OCI-LY7 (cell line): ENCODE measurements at regions not wholly inside any gene's neighbourhood (a gene's known extent, or its start where the extent isn't known, plus 50 kb on each side); places are given as distances from the start of the nearest gene placed in this dataset.

ENCODE experiments used
- BruUV-seq: library from RNA; stranded (reverse); fragments of 400-500 nt; replicated peaks from 2 replicates; lab custom pipeline; 2021; lab: Mats Ljungman, UMichigan
- CTCF ChIA-PET: fragments of 300-600 bp; sonication (Branson Sonifier 250); formaldehyde crosslinking; loops from one replicate; lab custom pipeline; 2022; ENCODE audit warnings: antibody characterized with exemption; ENCODE audit not compliant: unreplicated experiment; lab: Charles Lee
- POLR2A ChIA-PET: fragments of 300-600 bp; sonication (Branson Sonifier 250); formaldehyde crosslinking; loops from one replicate; lab custom pipeline; 2022; ENCODE audit warnings: antibody characterized with exemption; lab: Charles Lee
- DNase-seq: peaks from one replicate; pipeline ENCODE4 v3.0.0-alpha.2; 2015; ENCODE audit warnings: low spot score
- H2AFZ ChIP-seq: fragments of 200-600 bp; sonication (generic), shearing (Covaris generic); 2 replicates; pipeline ENCODE4 v1.6.1; 2014; ENCODE audit warnings: mild to moderate bottlenecking, antibody characterized with exemption, low read length, moderate library complexity
- H3K27ac ChIP-seq: fragments of 200-600 bp; sonication (generic); 2 replicates; pipeline ENCODE4 v1.5.1; 2014; ENCODE audit warnings: mixed run types, low read depth, mild to moderate bottlenecking, moderate library complexity, low read length, inconsistent platforms; ENCODE audit not compliant: poor library complexity, severe bottlenecking
- H3K36me3 ChIP-seq: fragments of 200-600 bp; sonication (generic); 2 replicates; pipeline ENCODE4 v1.6.1; 2014; ENCODE audit warnings: mild to moderate bottlenecking, antibody characterized with exemption, low read length, moderate library complexity, mixed read lengths; ENCODE audit not compliant: insufficient read depth
- H3K4me1 ChIP-seq: fragments of 200-600 bp; sonication (generic); 2 replicates; pipeline ENCODE4 v1.5.1; 2014; ENCODE audit warnings: mild to moderate bottlenecking, low read length; ENCODE audit not compliant: insufficient read depth, poor library complexity, severe bottlenecking
- H3K4me2 ChIP-seq: fragments of 200-600 bp; sonication (generic); 2 replicates; pipeline ENCODE4 v1.6.1; 2014; ENCODE audit warnings: mild to moderate bottlenecking, low read length
- H3K4me3 ChIP-seq: fragments of 200-600 bp; sonication (generic); 2 replicates; pipeline ENCODE4 v1.5.1; 2014; ENCODE audit warnings: mild to moderate bottlenecking, low read depth, low read length; ENCODE audit not compliant: poor library complexity, severe bottlenecking
- H3K79me2 ChIP-seq: fragments of 200-600 bp; sonication (generic); 2 replicates; pipeline ENCODE4 v1.6.1; 2016; ENCODE audit warnings: low read depth, mild to moderate bottlenecking, low read length, moderate library complexity, mixed read lengths; ENCODE audit not compliant: insufficient read depth
- H3K9me2 ChIP-seq: fragments of 200-600 bp; sonication (generic); 2 replicates; pipeline ENCODE4 v1.6.1; 2016; ENCODE audit warnings: mild to moderate bottlenecking, low read length, mixed read lengths; ENCODE audit not compliant: insufficient read depth
- H3K9me3 ChIP-seq: fragments of 200-600 bp; sonication (generic); 2 replicates; pipeline ENCODE4 v1.6.1; 2014; ENCODE audit warnings: mild to moderate bottlenecking, mixed run types, low read length, mixed read lengths
- H4K20me1 ChIP-seq: fragments of 200-600 bp; sonication (generic); 2 replicates; pipeline ENCODE4 v1.6.1; 2014; ENCODE audit warnings: mild to moderate bottlenecking, antibody characterized with exemption, low read length, moderate library complexity, mixed read lengths; ENCODE audit not compliant: insufficient read depth
- EZH2phosphoT487 ChIP-seq: fragments of 200-600 bp; sonication (generic); IDR thresholded peaks from 2 replicates; pipeline ENCODE4 v1.6.1; 2018; ENCODE audit warnings: low read depth, borderline replicate concordance, mild to moderate bottlenecking, mixed run types, antibody characterized with exemption, low read length, moderate library complexity, mixed read lengths
- intact Hi-C: fragments of 100-400 bp; cut with micrococcal nuclease; formaldehyde crosslinking; loops from one replicate; pipeline ENCODE4 v1.10.0; 2022; ENCODE audit not compliant: unreplicated experiment
- TF ChIP-seq, protein P1 (sequence below): fragments of 200-600 bp; sonication (generic); conservative IDR thresholded peaks from 2 replicates; pipeline ENCODE4 v1.5.1; 2014; ENCODE audit warnings: mild to moderate bottlenecking, antibody characterized with exemption, low read length, moderate library complexity, mixed read lengths

DNA sequence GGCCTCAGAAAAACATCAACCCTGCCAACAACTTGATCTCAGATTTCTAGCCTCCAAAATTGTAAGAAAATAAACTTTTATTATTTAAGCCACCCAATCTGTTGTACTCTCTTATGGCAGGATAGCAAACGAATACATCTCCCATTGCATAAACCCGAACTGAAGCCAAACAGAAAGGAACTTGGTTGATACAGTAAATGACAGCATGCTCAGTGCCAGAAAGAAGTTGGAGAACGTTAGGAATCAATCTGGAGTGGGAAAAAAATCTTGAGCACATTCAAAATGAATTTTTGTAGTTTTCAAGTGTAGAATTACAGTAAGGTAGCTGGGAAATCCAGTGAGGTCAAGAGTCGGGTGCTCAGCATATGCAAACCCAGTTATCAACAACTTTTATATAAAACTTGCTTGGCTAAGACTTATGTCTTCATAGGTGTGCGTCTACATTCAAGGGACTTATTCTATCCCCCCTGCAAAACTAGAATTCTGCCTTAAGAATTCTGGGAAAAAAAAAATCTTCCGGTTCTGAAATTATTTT lies 157.5 kb upstream of the ANKRD50 start:
- TF ChIP-seq, protein P1, sequence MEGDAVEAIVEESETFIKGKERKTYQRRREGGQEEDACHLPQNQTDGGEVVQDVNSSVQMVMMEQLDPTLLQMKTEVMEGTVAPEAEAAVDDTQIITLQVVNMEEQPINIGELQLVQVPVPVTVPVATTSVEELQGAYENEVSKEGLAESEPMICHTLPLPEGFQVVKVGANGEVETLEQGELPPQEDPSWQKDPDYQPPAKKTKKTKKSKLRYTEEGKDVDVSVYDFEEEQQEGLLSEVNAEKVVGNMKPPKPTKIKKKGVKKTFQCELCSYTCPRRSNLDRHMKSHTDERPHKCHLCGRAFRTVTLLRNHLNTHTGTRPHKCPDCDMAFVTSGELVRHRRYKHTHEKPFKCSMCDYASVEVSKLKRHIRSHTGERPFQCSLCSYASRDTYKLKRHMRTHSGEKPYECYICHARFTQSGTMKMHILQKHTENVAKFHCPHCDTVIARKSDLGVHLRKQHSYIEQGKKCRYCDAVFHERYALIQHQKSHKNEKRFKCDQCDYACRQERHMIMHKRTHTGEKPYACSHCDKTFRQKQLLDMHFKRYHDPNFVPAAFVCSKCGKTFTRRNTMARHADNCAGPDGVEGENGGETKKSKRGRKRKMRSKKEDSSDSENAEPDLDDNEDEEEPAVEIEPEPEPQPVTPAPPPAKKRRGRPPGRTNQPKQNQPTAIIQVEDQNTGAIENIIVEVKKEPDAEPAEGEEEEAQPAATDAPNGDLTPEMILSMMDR, result no peak
- no peak for TF ChIP-seq EZH2phosphoT487
- Histone ChIP-seq H3K9me2 (no peaks in the 10 kb centered on the region), H3K4me1 (no peaks in the 10 kb centered on the region), H3K4me2 (no peak overlapping the region), H2AFZ (no peak overlapping the region), H3K36me3 (no peaks in the 10 kb centered on the region), H4K20me1 (no peaks in the 10 kb centered on the region), H3K79me2 (no peaks in the 10 kb centered on the region), H3K27ac (no peak overlapping the region), H3K9me3 (no peaks in the 10 kb centered on the region), H3K4me3 (no peak overlapping the region)
- POLR2A ChIA-PET, result interaction anchor here (0.7 kb wide), 1 partner anchor 315 kb away, joined by 5 read pairs; no protein-coding TSS in a partner anchor
- DNase-seq, result no peak
- BruUV-seq, result no TSS peak
- CTCF ChIA-PET, result no interaction called here
- intact Hi-C loops, result no loop called here

DNA sequence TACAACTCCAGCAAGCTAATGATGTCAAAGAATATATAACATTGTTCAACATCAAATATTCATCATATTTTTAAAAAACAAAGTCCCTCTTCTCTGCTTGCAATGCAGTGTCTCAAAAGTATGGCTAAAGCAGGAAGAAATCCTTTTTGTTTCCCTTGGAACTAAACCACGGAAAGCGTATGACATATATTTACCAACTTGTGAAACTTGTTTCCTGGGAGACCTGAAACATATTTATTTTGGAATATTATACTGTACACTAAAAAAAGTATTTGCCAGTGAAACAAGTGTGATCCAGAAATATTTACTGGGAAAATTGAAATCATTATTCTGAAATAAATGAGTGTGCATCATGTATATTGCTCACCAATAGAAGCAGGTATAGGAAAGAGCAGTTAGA lies 156.0 kb upstream of the ANKRD50 start:
- no peaks in the 10 kb centered on the region for H3K79me2 ChIP-seq
- no peak overlapping the region for H3K4me2 ChIP-seq
- intact Hi-C loops, result no loop called here
- BruUV-seq, result no TSS peak
- CTCF ChIA-PET, result no interaction called here
- TF ChIP-seq, protein P1, result no peak
- TF ChIP-seq EZH2phosphoT487, result no peak
- no peak for DNase-seq
- H3K9me3 ChIP-seq, result no peaks in the 10 kb centered on the region
- no peaks in the 10 kb centered on the region for H3K4me1 ChIP-seq
- no peak overlapping the region for H3K4me3 ChIP-seq
- no peaks in the 10 kb centered on the region for H3K9me2 ChIP-seq
- no peak overlapping the region for H2AFZ ChIP-seq
- POLR2A ChIA-PET, result no interaction called here
- no peaks in the 10 kb centered on the region for H3K36me3 ChIP-seq
- H4K20me1 ChIP-seq, result no peaks in the 10 kb centered on the region
- no peak overlapping the region for H3K27ac ChIP-seq

- Histone ChIP-seq H3K9me2 (no peaks in the 10 kb centered on the region), H3K4me3 (no peak overlapping the region), H3K36me3 (no peaks in the 10 kb centered on the region), H4K20me1 (no peaks in the 10 kb centered on the region), H3K9me3 (no peaks in the 10 kb centered on the region), H3K4me1 (no peaks in the 10 kb centered on the region), H3K27ac (no peak overlapping the region), H2AFZ (no peak overlapping the region), H3K79me2 (no peaks in the 10 kb centered on the region), H3K4me2 (no peak overlapping the region)
- ChIA-PET POLR2A (no interaction called here), CTCF (no interaction called here)
- intact Hi-C loops, result no loop called here
- no TSS peak for BruUV-seq
- DNase-seq, result no peak
- no peak for TF ChIP-seq EZH2phosphoT487
- TF ChIP-seq, protein P1, result no peak
Observed at GRCh38 chr4:124867536-124867935, 155.0 kb upstream of the ANKRD50 start.
